ENCODE measurements at regions not wholly inside any gene's neighbourhood (a gene's known extent, or its start where the extent isn't known, plus 50 kb on each side); places are given as distances from the start of the nearest gene placed in this dataset.

- Histone ChIP-seq H4K20me1 (ENCODE audit: insufficient read depth) (no peaks in the 10 kb centered on the region), H3K4me3 (IDR thresholded peaks at IDR 0.05; ENCODE audit: insufficient read depth, low read depth, low read length) (no peak overlapping the region), H3K79me2 (ENCODE audit: insufficient read depth, low read depth) (no peaks in the 10 kb centered on the region), H3K27ac (no peak overlapping the region), H3K4me1 (ENCODE audit: low read depth, poor library complexity, severe bottlenecking) (no peaks in the 10 kb centered on the region), H3K36me3 (ENCODE audit: insufficient read depth) (no peaks in the 10 kb centered on the region), H2AFZ (ENCODE audit: low read depth) (no peak overlapping the region), H3K4me2 (no peak overlapping the region), H3K27me3 (ENCODE audit: insufficient read depth, low read depth) (no peaks in the 10 kb centered on the region), H3K9ac (no peak overlapping the region)
- TF ChIP-seq CTCF (conservative IDR thresholded peaks at IDR 0.05; ENCODE audit: low read depth, low read length): no peak
Observed at GRCh38 chr1:112058815-112059450, 69.5 kb upstream of the KCND3 start.

GRCh38 chr1:112059679-112060078, 70.2 kb upstream of the KCND3 start:
- H2AFZ ChIP-seq (ENCODE audit: low read depth): no peak overlapping the region
- no peaks in the 10 kb centered on the region for H4K20me1 ChIP-seq (ENCODE audit: insufficient read depth)
- H3K27me3 ChIP-seq (ENCODE audit: insufficient read depth, low read depth): no peaks in the 10 kb centered on the region
- H3K36me3 ChIP-seq (ENCODE audit: insufficient read depth): no peaks in the 10 kb centered on the region
- no peaks in the 10 kb centered on the region for H3K4me1 ChIP-seq (ENCODE audit: low read depth, poor library complexity, severe bottlenecking)
- no peaks in the 10 kb centered on the region for H3K79me2 ChIP-seq (ENCODE audit: insufficient read depth, low read depth)
- no peak overlapping the region for H3K27ac ChIP-seq
- H3K4me2 ChIP-seq: no peak overlapping the region
- H3K4me3 ChIP-seq (IDR thresholded peaks at IDR 0.05; ENCODE audit: insufficient read depth, low read depth, low read length): no peak overlapping the region
- H3K9ac ChIP-seq: no peak overlapping the region
- no peak for TF ChIP-seq CTCF (conservative IDR thresholded peaks at IDR 0.05; ENCODE audit: low read depth, low read length)

- H4K20me1 ChIP-seq (ENCODE audit: insufficient read depth): no peaks in the 10 kb centered on the region
- no peak for TF ChIP-seq CTCF (conservative IDR thresholded peaks at IDR 0.05; ENCODE audit: low read depth, low read length)
- H3K27me3 ChIP-seq (ENCODE audit: insufficient read depth, low read depth): no peaks in the 10 kb centered on the region
- no peak overlapping the region for H3K4me3 ChIP-seq (IDR thresholded peaks at IDR 0.05; ENCODE audit: insufficient read depth, low read depth, low read length)
- no peak overlapping the region for H2AFZ ChIP-seq (ENCODE audit: low read depth)
- H3K9ac ChIP-seq: no peak overlapping the region
- H3K4me1 ChIP-seq (ENCODE audit: low read depth, poor library complexity, severe bottlenecking): no peaks in the 10 kb centered on the region
- H3K79me2 ChIP-seq (ENCODE audit: insufficient read depth, low read depth): no peaks in the 10 kb centered on the region
- H3K27ac ChIP-seq: no peak overlapping the region
- H3K36me3 ChIP-seq (ENCODE audit: insufficient read depth): no peaks in the 10 kb centered on the region
- no peak overlapping the region for H3K4me2 ChIP-seq
Observed at GRCh38 chr1:112060261-112060660, 70.8 kb upstream of the KCND3 start.

- H4K20me1 ChIP-seq (ENCODE audit: insufficient read depth): no peaks in the 10 kb centered on the region
- no peak overlapping the region for H3K4me2 ChIP-seq
- H3K36me3 ChIP-seq (ENCODE audit: insufficient read depth): no peaks in the 10 kb centered on the region
- no peaks in the 10 kb centered on the region for H3K27me3 ChIP-seq (ENCODE audit: insufficient read depth, low read depth)
- no peak for TF ChIP-seq CTCF (conservative IDR thresholded peaks at IDR 0.05; ENCODE audit: low read depth, low read length)
- no peak overlapping the region for H3K4me3 ChIP-seq (IDR thresholded peaks at IDR 0.05; ENCODE audit: insufficient read depth, low read depth, low read length)
- H3K79me2 ChIP-seq (ENCODE audit: insufficient read depth, low read depth): no peaks in the 10 kb centered on the region
- no peak overlapping the region for H2AFZ ChIP-seq (ENCODE audit: low read depth)
- no peak overlapping the region for H3K9ac ChIP-seq
- no peak overlapping the region for H3K27ac ChIP-seq
- no peaks in the 10 kb centered on the region for H3K4me1 ChIP-seq (ENCODE audit: low read depth, poor library complexity, severe bottlenecking)
Observed at GRCh38 chr1:112061056-112061455, 71.6 kb upstream of the KCND3 start.
